ENCODE measurements at regions not wholly inside any gene's neighbourhood (a gene's known extent, or its start where the extent isn't known, plus 50 kb on each side); places are given as distances from the start of the nearest gene placed in this dataset.

DNA sequence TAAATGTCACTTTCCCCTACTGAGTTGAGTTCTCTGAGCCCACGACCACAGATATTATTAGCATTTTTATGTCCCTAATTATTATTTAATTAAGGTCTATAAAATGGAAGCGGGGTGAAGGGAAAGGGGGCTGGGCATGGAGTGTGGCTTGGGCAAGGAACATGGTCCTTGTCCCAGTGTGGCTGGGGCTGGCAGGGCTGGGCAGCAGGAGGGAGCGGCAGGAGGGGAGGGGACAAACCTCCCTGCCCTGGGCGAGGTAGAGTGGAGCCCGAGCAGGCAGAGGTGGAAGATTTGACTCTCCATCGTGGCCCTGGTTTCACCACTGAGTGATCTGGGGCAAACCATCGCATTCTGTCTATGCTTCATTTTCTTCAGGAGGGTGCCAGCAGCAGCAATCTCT, 402.9 kb upstream of the C2CD4B start:
- DNase-seq (ENCODE audit: low spot score) = no peak
- TF ChIP-seq, protein P1, sequence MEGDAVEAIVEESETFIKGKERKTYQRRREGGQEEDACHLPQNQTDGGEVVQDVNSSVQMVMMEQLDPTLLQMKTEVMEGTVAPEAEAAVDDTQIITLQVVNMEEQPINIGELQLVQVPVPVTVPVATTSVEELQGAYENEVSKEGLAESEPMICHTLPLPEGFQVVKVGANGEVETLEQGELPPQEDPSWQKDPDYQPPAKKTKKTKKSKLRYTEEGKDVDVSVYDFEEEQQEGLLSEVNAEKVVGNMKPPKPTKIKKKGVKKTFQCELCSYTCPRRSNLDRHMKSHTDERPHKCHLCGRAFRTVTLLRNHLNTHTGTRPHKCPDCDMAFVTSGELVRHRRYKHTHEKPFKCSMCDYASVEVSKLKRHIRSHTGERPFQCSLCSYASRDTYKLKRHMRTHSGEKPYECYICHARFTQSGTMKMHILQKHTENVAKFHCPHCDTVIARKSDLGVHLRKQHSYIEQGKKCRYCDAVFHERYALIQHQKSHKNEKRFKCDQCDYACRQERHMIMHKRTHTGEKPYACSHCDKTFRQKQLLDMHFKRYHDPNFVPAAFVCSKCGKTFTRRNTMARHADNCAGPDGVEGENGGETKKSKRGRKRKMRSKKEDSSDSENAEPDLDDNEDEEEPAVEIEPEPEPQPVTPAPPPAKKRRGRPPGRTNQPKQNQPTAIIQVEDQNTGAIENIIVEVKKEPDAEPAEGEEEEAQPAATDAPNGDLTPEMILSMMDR (IDR thresholded peaks at IDR 0.05; ENCODE audit: extremely low read depth, missing control alignments) = no peak

DNA sequence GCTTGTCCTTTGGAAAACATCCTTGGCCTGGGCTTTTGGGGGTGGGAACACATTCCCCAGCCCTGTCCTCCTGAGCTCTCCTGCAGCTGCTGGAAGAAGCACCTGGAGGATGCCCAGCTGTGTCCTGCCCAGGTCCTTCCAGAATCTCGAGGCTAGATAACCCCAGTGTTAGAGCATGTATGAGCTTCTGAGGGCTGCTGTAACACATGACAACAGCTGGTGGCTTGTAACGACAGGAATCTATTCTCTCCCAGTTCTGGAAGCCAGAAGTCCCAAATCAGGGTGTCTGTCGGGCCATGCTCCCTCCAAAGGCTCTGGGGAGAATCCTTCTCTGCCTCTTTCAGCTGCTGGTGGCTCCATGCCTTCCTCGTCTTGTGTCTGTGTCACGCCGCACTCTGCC, 403.6 kb upstream of the C2CD4B start:
- TF ChIP-seq, protein P1 (IDR thresholded peaks at IDR 0.05; ENCODE audit: extremely low read depth, missing control alignments) = no peak
- no peak for DNase-seq (ENCODE audit: low spot score)

DNA sequence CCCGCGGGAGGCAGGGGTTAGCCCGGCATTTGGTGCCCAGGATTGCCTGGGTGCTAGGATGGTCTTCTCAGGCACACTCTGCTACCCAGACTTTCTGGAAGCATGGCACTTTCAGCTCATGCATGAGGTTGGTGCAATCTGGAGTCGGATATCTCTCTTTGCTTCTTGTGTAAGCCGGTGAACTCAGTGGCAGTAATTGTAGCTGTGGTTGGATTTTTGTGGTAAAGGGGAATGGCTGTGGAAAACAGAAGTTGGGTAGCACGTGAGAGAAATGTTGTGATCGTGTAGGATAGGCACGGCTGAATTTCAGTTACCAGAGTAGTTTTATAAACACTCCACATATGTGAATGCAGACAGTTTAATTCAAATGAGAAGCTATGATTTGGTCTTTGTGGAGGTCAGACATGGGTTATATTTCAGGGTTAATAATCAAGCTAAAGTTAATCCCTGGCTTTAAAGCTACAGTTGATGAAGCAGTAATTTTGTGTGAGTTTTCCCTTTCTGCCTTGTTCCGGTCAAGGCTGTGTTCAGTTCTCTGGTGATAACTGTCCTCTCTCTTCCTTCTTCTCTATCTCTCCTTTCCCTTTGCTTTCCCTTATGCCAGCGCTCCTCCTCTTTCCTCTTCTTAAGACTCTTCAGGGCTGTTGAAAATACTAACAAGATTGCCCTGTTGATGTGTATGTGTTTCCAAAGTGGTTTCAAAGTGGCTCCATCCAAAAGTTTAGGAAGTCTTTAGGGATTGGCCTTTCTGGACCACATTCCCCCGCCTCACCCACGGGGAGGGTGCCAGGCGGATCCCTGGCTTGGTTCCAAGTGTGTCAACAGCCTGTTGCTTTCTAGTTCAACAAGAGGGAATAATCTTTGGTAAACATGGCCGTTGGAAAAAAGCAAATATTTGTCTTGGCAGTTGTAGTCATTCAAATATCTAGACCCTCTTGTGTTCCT, 404.6 kb upstream of the C2CD4B start:
- no peak for DNase-seq (ENCODE audit: low spot score)
- TF ChIP-seq, protein P1 (IDR thresholded peaks at IDR 0.05; ENCODE audit: extremely low read depth, missing control alignments) = no peak

DNA sequence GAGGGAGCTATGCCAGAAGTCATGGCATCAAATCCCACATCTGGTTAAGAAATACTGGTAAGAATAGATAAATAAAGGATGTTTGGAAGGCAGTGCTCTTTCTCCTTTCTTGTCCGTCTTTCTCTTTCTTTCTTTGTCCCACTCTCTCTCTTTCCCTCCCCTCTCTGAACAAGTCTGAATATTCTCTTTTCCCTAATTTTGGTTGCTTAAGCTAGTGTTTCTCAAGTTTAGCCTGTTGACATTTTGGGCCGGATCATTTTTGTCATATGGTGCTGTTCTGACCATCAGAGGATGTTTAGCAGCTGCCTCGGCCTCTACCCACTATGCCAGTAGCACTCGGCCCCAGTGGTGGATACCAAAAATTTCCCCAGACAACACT, 405.3 kb upstream of the C2CD4B start:
- DNase-seq (ENCODE audit: low spot score) = no peak
- TF ChIP-seq, protein P1 (IDR thresholded peaks at IDR 0.05; ENCODE audit: extremely low read depth, missing control alignments) = no peak

DNA sequence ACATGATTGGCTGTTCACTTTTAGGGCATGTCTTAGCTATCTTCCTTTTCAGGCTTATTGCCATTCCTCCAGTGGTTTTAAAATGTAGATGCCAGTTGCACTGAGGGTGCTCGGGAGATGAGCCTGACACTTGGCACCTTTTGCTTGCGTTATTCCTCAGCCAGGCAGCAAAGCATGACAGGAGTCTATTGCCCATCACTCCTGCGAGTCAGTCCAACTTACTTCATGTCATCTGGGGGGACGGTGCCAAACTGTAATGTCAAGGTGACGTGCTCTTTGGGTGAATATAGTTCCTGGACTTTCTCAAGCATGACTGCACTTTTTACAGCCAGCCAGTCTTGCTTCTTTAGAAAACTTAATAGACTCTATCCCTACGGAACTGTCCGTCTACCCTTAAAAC, 406.0 kb upstream of the C2CD4B start:
- no peak for DNase-seq (ENCODE audit: low spot score)
- TF ChIP-seq, protein P1 (IDR thresholded peaks at IDR 0.05; ENCODE audit: extremely low read depth, missing control alignments) = no peak

DNA sequence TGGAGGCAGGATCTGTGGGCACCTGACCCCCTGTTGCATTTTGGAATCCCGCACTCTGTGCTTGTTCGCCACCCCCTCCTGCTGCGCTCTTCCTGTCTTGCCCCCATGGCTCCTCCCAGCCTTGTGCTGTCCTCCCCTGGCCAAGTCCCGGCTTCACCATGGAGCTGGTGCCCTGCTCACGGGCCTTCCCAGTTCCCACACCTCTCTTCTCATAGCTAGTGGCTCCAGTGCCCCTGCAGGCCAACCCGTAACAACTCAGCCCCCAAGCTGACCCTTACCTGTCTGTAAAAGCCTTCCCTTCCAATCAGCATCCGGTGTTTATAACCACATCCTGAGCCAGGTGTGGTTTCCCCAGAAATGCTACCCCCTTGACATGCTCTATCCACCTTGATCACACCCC, 407.7 kb upstream of the C2CD4B start:
- no peak for DNase-seq (ENCODE audit: low spot score)
- TF ChIP-seq, protein P1 (IDR thresholded peaks at IDR 0.05; ENCODE audit: extremely low read depth, missing control alignments) = no peak

DNA sequence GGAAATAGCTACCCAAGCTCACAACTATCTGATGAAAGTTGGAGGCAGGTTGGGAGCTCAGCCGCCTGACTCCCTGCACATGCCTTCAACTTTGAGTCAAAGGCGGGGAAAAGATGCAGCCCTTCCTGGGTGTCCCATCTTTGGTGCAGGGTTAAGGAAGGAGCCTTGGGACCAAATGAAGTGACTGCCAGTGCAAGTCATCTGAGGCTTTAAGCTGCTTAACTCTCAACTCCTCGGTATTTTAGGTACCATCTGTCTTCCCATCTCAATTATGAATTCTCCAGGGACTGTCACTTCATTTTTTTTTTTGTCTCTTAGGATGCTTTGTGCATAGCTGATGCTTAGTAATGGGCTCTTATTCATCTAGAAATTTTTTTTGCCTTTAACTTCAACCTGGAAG, 408.8 kb upstream of the C2CD4B start:
- no peak for DNase-seq (ENCODE audit: low spot score)
- TF ChIP-seq, protein P1 (IDR thresholded peaks at IDR 0.05; ENCODE audit: extremely low read depth, missing control alignments) = no peak
